Renal cortical epithelial cell (primary cell): ENCODE measurements at regions not wholly inside any gene's neighbourhood (a gene's known extent, or its start where the extent isn't known, plus 50 kb on each side); places are given as distances from the start of the nearest gene placed in this dataset.

Source experiments
- DNase-seq: peaks from one replicate; pipeline ENCODE4 v3.0.0-alpha.2; 2011; ENCODE audit warnings: low read depth

GRCh38 chr10:14468023-14468441 lies 137.3 kb upstream of the FRMD4A start:
- peak; percentile 86 for DNase-seq

GRCh38 chr10:14466257-14466656 lies 135.5 kb upstream of the FRMD4A start:
- DNase-seq, result peak; percentile 99

GRCh38 chr10:14460447-14460846 lies 129.7 kb upstream of the FRMD4A start:
- no peak for DNase-seq

GRCh38 chr10:14459665-14460064 lies 128.9 kb upstream of the FRMD4A start:
- DNase-seq, result peak; percentile 36

- no peak for DNase-seq
Observed at GRCh38 chr10:14456870-14457266, 126.1 kb upstream of the FRMD4A start.

- no peak for DNase-seq
Observed at GRCh38 chr10:14456218-14456869, 125.6 kb upstream of the FRMD4A start.

- DNase-seq, result no peak
Observed at GRCh38 chr10:14454629-14455028, 123.9 kb upstream of the FRMD4A start.

GRCh38 chr10:14454206-14454605 lies 123.5 kb upstream of the FRMD4A start:
- DNase-seq, result no peak

- DNase-seq, result no peak
Observed at GRCh38 chr10:14453593-14453992, 122.9 kb upstream of the FRMD4A start.

GRCh38 chr10:14451341-14451740 lies 120.6 kb upstream of the FRMD4A start:
- no peak for DNase-seq

GRCh38 chr10:14450041-14450491 lies 119.3 kb upstream of the FRMD4A start:
- peak; percentile 11 for DNase-seq

- DNase-seq, result no peak
Observed at GRCh38 chr10:14449293-14449815, 118.6 kb upstream of the FRMD4A start.

- DNase-seq, result no peak
Observed at GRCh38 chr10:14448197-14448990, 117.7 kb upstream of the FRMD4A start.

- DNase-seq, result peak; percentile 34
Observed at GRCh38 chr10:14447094-14447839, 116.5 kb upstream of the FRMD4A start.

GRCh38 chr10:14439451-14440259 lies 108.9 kb upstream of the FRMD4A start:
- DNase-seq, result no peak

GRCh38 chr10:14438576-14438975 lies 107.9 kb upstream of the FRMD4A start:
- DNase-seq, result no peak

- no peak for DNase-seq
Observed at GRCh38 chr10:14438057-14438456, 107.3 kb upstream of the FRMD4A start.

GRCh38 chr10:14435976-14436632 lies 105.4 kb upstream of the FRMD4A start:
- no peak for DNase-seq

GRCh38 chr10:14433147-14433546 lies 102.4 kb upstream of the FRMD4A start:
- no peak for DNase-seq

GRCh38 chr10:14431868-14432267 lies 101.1 kb upstream of the FRMD4A start:
- DNase-seq, result no peak
